ENCODE measurements at regions not wholly inside any gene's neighbourhood (a gene's known extent, or its start where the extent isn't known, plus 50 kb on each side); places are given as distances from the start of the nearest gene placed in this dataset.
"Not testable (repeated sequence)": the region's sequence is repeated elsewhere in the genome, so short reads cannot be mapped to it uniquely, and the experiment has no call there.

DNA sequence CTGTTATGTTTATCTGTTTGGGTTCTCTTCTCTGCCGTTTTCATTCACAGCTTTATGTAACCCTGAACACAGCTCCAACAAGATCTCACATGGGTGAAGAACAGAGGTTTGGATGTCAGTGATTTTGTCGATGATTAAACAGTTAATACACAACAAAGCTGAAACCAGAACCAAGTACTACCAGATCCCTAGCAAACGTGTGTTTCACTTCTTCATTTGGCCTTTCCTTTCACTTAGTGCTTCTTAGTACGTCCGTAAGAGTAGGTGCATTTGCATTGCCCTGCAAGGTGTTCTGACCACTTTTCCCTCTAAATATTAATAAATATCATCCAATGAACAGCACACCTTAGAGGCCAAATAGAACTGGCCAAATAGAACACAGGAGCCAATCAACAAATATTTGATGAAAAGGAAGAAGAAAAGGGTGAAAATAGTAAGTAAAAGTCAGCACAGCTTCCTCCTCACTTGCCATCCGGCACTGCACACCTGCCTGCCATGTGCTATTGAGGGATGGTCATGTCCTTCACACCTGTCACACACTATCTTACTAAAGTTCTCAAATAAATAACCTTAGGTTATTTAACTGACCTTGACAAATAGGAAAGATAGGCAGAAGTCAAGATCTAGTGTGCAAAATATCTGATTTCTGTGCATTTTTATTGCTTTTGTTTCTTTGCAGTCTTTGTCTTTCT is 252.6 kb upstream of the ANKRD30A start:
- DNase-seq: no peak

DNA sequence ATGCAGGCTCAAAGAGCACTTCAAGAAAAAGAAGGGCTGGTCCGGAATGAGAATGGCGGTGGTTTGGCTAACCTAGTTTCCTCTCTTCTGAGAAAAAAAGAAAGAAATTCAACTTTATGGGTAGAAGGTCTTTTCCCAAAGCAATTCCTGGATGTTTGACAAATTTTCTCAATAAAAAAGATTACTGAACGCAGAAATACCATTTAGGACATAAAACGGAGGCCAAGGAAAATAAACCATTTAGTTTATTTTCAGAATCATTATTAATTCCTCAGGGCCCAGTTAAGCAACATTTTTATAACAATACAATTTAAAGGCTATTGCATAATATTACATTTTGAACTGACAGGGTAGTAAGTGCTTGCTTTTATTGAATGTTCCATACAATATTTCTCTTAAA is 284.6 kb upstream of the ANKRD30A start:
- peak; percentile 4 for DNase-seq

DNA sequence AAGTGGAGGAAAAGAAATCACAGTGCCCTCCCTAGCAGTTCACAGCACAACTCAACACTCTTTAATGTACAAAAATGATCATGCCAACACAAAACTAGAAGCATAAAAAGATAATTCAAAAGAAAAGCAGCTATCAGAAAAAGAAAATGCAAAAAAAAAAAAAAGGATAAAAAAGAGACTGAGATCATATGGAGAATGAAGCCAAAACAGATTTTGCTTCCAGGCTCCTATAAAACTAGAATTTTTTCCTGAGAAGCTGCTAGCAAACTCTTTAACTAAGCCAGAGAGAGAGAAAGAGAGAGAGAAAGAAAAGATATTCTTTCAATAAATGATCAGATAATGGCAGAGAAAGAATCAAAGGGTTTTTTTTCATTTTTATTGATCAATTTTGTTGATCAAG is 288.0 kb upstream of the ANKRD30A start:
- DNase-seq: no peak

DNA sequence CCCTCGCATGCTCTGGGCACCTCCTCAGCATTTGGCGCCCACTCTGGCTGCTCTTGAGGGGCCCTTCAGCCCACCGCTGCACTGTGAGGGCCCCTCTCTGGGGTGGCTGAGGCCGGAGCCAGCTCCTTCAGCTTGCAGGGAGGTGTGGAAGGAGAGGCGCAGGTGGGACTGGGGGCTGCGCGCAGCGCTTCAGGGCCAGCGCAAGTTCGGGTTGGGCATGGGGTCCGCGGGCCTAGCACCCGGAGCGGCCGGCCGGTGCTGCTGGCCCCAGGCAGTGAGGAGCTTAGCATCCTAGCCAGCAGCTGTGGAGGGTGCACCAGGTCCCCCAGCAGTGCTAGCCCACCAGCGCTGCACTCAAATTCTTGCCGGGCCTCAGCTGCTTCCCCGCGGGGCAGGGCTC is 305.6 kb upstream of the ANKRD30A start:
- DNase-seq: no peak

DNA sequence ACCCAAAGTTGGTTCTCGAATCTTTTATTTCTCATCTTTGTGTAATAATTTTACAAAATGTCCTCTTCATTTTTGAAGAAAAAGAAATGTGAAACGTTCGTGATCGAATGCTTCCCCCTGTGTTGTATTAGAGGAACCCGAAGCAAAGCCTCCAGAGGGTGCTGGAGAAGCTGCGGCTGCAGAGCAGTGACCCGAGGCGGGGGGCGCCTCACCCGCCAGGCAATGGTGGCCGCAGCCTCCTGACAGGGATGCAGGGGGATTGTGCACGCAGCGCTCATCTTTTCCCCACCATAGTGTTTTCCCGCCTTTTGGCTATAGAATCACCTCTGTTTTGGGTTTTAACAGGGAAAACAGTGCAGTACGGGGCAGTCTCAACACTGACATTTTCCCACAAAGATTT is 307.5 kb upstream of the ANKRD30A start:
- DNase-seq: no peak

DNA sequence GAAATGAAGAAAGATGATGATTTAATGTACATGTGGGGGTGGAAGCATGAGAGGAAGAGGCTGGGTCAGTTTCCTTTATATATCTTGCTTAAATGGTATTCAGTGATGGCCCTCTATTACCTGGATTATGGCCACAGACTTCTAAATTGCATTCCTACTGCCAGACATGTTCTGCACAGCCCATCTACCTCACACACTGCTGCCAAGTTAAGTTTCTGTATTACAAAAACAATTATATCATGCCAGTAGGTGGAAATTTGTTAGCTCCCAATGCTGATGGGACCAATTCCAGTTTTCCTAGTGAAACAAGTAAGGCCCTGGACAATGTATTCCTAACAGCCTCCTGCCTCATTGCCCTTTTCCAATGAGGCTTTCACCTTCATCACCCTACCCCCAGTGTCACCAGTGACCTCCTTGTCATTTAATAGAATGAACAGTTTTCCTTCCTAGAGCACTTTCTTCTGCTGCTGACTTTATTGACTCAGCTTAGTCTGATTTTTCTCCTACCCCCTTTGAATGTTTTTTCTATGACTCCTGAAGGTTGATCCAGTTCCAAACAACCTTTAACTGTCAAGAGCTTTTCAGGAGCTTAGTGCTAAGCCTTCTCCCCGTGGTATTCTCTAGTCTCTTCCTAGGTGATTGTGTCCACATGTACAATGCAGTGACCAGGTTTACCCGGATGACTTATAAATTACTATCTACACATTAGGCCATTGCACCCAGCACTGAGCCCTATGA is 316.6 kb upstream of the ANKRD30A start:
- DNase-seq: no peak

DNA sequence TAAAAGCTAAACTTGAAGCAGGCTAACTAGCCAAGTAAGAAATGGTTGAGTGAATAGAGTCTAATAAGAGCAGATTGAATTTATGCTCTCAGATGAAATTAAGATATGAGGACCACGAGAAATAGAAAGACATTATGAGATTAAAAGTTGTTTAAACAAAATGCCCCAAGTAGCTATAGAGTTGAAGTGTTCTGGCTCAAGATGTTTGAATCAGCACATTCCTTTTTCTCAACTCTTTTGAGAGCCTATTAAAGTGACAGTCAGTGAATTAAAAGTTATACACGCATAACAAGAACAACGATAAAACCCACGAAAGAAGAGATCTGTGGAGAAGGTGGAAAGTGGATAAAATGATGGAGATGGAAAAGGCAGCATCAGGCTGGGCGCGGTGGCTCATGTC is 322.2 kb upstream of the ANKRD30A start:
- DNase-seq: no peak

DNA sequence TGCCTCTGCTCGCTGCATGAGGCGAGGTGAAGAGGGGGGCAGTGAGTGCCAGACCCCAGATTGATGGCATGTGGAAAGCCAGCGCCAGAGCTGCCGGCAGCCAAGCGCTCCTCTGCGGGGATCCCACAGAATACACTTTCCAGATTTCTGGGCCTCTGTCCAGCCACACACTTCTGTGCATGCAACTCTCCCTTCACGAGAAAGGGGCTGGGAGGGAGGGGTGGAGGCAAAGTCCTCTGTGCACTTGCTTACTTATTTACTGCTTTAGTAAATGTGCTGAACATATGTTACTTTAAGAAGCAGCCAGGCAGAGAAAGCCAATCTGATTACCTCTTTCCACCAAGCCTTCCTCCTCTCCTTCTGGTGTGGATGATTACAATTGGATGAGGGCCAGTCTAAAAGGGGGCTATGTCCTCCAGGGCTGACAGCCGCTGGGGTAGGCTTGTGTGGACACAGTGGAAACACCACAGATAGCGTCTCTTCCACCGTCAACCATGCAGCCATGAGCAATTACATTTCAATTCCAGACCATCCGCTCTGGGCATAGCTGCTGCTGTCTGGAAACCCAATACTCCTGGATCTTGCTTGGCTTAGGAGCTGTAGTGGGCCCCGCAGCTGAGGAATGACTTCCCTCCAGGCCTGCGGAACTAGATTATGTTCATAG is 322.8 kb upstream of the ANKRD30A start:
- DNase-seq: peak; percentile 52

DNA sequence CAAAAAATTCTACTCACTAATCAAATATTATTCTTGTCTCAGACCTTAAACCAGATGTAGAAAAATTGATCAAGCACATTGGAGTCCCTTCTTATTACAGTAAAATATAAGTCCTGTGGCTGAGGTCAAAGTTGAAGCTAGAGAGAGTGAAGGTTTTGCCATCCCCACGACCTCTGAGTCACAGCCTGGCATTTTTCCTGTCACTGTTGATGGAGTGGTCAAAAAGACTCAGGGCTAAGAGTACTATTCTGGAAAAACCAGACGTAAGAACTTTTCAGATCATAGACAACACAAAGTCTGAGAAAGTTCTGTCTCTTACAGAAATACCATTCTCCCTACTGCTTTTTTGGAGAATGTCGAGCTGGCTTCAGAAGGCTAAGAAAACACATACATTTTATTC is 323.7 kb upstream of the ANKRD30A start:
- no peak for DNase-seq

DNA sequence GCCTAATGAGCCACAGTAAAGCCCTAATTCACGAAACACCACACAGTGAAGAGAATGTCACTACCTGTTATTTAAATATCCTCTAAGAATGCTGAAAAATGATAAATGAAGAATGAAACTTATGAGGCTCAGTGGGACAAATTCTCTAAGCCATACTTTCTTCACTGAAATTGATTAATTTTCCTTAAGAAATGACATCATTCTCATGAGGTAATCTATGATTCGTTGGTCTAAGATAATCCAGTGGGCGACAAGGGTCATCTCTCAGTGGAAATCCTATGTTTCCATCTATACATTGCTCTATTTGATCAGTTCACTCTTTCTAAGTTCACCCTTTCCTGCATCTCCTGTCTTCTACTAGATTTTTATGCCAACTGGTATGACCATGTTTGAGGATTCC is 330.4 kb upstream of the ANKRD30A start:
- DNase-seq: no peak

DNA sequence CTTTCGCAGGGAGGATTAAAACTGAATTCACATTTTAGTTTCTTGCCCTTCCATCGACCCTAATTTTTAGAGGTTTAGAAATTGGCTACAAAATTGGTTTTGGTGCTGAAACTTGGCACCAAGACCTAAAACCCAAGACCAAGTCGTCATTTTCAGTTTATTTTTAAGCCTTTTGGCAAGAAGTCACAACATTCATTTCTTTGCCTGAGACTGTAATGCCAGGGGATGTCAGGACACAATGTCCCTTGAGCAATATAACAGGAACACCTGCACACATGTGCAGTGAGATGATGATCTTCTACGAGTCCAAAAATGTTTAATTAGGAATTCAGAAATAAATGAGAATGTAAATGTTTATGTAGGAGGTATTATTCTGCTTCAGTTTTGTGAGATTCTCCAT is 335.4 kb upstream of the ANKRD30A start:
- DNase-seq: no peak

DNA sequence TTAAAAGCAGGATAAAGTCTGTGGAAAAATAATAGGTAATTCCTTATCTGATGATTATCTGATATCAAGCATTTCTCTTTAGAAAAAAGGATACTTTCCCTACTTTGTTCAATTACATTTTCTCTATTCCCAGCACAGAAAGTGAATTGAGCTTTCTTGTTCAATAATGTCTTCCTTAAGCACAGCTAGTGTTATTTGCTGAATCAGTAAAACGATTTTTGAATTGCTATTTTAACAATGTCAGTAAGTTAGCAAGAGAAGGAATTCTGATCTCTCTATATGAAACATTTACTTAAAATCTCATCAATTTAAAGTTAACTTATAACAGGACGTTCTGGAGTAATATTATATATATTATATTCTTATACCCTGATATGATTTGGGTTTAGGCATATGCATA is 337.2 kb upstream of the ANKRD30A start:
- DNase-seq: no peak

DNA sequence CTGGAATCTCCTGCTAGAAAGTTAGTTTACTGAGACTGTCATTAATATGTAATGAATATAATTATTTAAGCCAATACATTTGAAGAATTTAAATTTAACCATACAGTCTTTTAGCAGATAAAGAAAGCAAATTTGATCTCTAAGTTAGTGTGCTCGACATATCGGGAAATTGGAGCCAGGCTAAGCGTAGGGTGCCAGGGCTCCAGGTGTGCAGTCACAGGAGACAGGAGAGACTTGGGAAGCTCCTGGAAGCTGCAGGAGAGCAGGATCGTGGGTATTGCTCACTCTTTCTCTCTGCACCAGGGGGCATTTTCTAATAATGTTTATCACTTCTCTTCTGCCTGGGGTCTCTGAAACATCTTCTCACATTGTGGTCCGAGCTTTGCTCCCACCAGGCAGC is 342.0 kb upstream of the ANKRD30A start:
- no peak for DNase-seq

DNA sequence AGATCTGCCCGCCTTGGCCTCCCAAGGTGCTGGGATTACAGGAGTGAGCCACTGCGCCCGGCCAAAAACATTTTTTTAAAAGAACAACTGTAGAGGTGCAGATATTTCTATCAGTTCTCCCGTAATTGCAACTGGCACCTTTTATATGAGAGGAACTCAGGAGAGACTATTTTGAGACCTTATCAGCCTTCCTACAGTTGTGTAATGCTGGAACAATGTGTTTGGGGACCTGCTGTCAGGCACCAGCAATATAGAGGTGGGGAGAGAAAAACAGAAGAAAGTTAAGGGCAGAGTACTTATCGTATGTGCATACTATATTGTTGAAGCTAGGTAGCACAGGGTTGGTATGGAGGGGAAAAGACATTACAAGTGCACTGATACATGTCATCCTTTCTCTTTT is 343.8 kb upstream of the ANKRD30A start:
- no peak for DNase-seq

DNA sequence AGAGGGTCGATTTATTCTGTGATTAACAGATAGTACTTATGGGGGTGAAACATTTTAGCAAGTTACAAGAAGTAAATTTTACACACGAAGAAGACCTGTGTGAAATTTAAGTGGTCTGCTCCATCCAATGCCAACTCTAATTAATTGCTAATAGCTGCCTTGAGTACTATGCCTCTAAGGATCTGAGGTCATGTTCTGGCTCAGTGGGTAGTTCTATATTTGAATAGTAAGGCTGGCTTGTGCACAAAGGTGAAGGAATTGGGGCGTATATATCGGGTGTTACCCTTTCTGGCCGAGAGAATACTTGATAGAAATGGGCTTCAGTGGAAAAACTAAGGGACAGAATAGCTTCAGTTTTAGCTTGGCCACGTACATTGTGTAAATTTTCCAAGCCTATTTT is 345.2 kb upstream of the ANKRD30A start:
- no peak for DNase-seq

DNA sequence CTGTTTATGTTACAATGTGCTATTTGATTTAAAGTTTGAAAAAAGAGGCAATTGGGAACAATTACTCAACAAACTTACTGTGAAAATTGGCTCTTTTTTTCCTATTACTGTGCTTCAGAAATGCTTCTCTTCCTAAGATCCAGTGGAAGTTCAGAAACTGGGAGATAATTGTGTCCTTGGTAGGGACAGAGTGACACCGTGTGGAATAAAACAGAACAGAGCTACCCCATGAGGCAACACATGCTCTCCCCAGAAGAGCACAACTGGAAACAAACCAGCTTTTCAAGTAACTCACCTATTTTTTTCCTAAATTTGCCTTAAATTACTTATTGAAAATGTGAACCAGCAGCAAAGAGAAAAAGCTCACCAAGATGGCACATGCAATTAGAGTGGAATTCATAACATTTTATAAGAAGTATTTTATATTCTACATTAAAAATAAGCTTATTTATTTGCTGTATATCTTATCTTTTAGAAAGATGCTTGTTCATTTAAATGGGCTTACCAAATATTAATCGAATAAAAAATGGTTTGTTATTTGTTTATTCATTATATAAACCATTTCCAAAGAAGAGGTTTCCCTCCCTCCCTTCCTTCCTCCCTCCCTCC is 346.1 kb upstream of the ANKRD30A start:
- DNase-seq: peak; percentile 76

DNA sequence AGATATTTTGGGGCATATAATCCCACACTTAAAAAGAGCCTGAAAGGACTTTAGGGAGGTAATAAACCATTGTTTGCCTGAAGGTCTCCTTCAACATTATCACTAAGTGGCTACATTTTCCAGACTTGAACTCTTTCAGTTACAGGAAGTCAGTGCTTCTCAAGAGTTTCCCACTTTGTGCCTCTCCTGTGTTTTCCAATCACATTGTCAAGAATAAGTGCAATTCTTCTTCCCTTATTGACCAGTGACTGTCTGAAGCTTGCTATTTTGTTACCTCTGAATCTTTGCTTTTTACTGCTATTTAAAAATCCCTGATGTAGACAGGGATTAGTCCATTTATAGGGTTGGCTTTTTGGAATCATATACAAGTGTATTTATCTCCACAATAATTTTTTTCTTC is 346.7 kb upstream of the ANKRD30A start:
- DNase-seq: no peak

DNA sequence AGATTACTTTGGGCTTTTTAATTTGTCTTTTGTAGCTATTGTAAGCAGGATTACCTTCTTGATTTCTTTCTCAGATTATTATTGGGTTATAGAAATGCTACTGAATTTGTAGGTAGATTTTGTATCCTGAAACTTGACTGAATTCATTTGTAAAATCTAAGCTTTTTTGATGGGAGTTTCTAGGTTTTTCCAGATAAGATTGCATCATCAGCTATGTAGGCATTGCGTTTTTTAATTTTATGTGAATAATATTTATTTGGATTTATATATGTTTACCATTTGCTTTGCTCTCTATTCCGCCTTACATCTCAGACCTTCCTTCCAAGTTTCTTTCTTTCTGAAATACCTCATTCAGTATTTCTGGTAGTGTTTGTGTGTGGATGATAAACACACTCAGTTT is 351.7 kb upstream of the ANKRD30A start:
- DNase-seq: no peak

DNA sequence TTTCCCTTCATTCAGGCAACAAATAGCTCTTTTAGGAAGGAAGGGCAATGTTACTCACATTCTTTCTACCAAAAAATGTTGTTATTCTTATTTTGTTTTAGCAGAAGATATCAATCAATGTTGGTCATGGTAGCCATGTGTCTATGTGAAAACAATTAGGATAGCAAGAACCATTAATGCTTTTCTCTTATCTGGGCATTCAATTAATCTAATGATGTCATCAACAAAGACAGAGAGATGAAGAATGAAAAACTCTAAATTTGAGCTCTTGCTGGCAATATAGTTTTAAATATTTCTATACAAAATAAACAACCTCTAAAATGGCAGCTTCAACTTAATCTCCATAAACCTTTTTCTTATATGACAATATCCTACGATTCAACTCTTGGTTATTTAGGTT is 353.7 kb upstream of the ANKRD30A start:
- peak; percentile 12 for DNase-seq

DNA sequence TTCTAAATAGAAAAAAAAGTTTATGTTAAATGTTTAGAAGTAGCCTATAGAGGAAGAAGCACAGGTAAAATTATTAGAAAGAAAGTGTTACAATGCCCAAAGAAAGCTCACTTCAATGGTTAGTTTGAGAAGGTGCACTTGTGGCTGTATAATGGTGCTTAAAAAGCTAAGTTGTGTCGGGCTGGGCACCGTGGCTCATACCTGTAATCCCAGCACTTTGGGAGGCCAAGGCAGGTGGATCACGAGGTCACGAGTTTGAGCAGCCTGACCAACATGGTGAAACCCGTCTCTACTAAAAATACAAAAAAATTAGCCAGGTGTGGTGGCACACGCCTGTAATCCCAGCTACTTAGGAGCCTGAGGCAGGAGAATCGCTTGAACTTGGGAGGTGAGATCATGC is 355.7 kb upstream of the ANKRD30A start:
- DNase-seq: not testable (repeated sequence)

DNA sequence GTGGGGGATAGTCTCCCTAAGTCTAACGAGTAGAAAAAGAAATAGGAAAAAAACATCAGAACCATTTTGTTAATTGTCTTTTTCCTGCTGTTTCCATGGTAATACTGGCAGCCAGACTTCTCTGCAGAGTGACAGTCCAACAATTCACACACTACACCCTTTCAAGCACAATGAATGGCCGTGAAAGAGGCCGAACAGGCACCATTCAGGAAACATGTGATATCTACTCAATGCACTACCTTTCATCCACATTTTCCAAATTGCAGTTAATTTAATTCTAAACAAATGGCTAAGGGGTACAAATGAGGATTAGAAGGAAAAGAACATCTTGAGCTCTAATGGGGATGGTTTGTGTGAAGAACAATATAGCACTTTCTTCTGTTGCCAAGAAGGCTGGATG is 358.5 kb upstream of the ANKRD30A start:
- no peak for DNase-seq

DNA sequence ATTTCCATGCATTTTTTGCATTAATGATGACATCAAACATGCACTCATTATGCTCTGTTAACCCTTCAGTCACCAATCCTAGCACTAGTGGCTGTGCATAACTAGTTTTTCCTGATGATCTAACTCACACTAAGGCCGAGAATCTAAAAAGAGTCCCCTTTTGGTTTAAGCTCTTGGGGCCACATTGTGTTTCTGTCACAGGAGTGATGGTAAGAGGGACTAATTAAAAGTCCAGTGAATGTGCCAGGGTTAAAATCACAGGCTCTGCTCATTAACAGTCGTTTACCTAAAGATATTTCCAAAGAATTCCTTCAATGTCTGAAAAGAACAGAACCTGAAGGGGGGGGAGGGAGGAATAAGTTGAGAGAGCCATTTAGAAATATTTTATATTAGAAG is 359.0 kb upstream of the ANKRD30A start:
- DNase-seq: no peak
